HepG2 (cell line): ENCODE measurements at regions not wholly inside any gene's neighbourhood (a gene's known extent, or its start where the extent isn't known, plus 50 kb on each side); places are given as distances from the start of the nearest gene placed in this dataset.

ENCODE experiments used
- ATAC-seq: fragments of 200-7000 bp; cut with Tn5 transposase; 3 replicates; pipeline ENCODE4 v1.9.1; 2020; ENCODE audit warnings: mild to moderate bottlenecking, moderate library complexity
- BruUV-seq: library from RNA; stranded (reverse); fragments of 400-500 nt; replicated peaks from 2 replicates; lab custom pipeline; 2021; lab: Mats Ljungman, UMichigan
- CTCF ChIA-PET: fragments of 300-600 bp; formaldehyde crosslinking; extraction: SDS; loops from one replicate; lab custom pipeline; 2021; ENCODE audit warnings: low total read pairs, inconsistent platforms, low intra/inter-chr PET ratio; lab: Yijun Ruan, JAX
- POLR2A ChIA-PET: fragments of 350-600 bp; sonication (Branson Sonifier 250); formaldehyde crosslinking; loops from one replicate; lab custom pipeline; 2020; ENCODE audit warnings: antibody characterized with exemption, inconsistent platforms; lab: Yijun Ruan, JAX
- DNase-seq: peaks from one replicate; pipeline ENCODE4 v3.0.0-alpha.2; 2015; ENCODE audit warnings: low spot score
- FAIRE-seq: peaks from 3 replicates; lab custom pipeline; 2011; peaks lifted over from hg19 to GRCh38; lab: Jason Lieb, UNC
- H2AFZ ChIP-seq: one replicate; pipeline ENCODE4 v1.6.1; 2011; ENCODE audit warnings: low read length, inconsistent platforms
- H3K27ac ChIP-seq: fragments of 300-600 bp; 3 replicates; pipeline ENCODE4 v1.8.0; 2011; ENCODE audit warnings: mixed run types, mild to moderate bottlenecking, mixed read lengths, low read length, inconsistent platforms; ENCODE audit not compliant: insufficient read depth; ENCODE audit errors: extremely low read length
- H3K27me3 ChIP-seq, 2 experiments: fragments of 200-600 bp in 1 of 2; 2 replicates in 1 of 2; 3 replicates in 1 of 2; pipeline versions ENCODE4 v1.6.0 to v1.8.0; 2011; ENCODE audit warnings: low read length in 2 of 2, mild to moderate bottlenecking in 2 of 2, moderate library complexity in 2 of 2, inconsistent platforms in 1 of 2; ENCODE audit not compliant: insufficient read depth in 2 of 2, control insufficient read depth in 1 of 2
- H3K36me3 ChIP-seq, 2 experiments: fragments of 200-600 bp in 1 of 2; replicated peaks in 1 of 2; 2 replicates in 1 of 2; 3 replicates in 1 of 2; pipeline versions ENCODE4 v1.5.1 to v1.8.0; 2011; ENCODE audit warnings: low read length in 2 of 2, inconsistent platforms in 1 of 2; ENCODE audit not compliant: insufficient read depth in 2 of 2, control insufficient read depth in 1 of 2
- H3K4me1 ChIP-seq: 2 replicates; pipeline ENCODE4 v1.5.1; 2012; ENCODE audit warnings: low read length, inconsistent platforms; ENCODE audit not compliant: insufficient read depth
- H3K4me2 ChIP-seq: 2 replicates; pipeline ENCODE4 v1.6.0; 2011; ENCODE audit warnings: low read depth, low read length, inconsistent platforms
- H3K4me3 ChIP-seq, 3 experiments: fragments of 200-600 bp in 1 of 3; sonication (generic), shearing (Covaris generic) in 1 of 3; replicated peaks in 1 of 3; 2 replicates each; pipeline ENCODE4 v1.5.1; 2011 to 2016; ENCODE audit warnings: low read length in 3 of 3, inconsistent platforms in 2 of 3, low read depth in 2 of 3, mild to moderate bottlenecking in 2 of 3, control low read depth in 1 of 3, mixed read lengths in 1 of 3; ENCODE audit not compliant: insufficient read depth in 1 of 3
- H3K79me2 ChIP-seq: one replicate; pipeline ENCODE4 v1.6.1; 2011; ENCODE audit warnings: low read length, inconsistent platforms; ENCODE audit not compliant: insufficient read depth
- H3K9ac ChIP-seq: 2 replicates; pipeline ENCODE4 v1.6.0; 2011; ENCODE audit warnings: mild to moderate bottlenecking, low read depth, low read length, inconsistent platforms; ENCODE audit not compliant: insufficient read depth
- H3K9me3 ChIP-seq: 2 replicates; pipeline ENCODE4 v1.5.1; 2012; ENCODE audit warnings: mild to moderate bottlenecking, low read length
- H4K20me1 ChIP-seq: 2 replicates; pipeline ENCODE4 v1.6.0; 2011; ENCODE audit warnings: inconsistent platforms, mild to moderate bottlenecking, low read length, moderate library complexity; ENCODE audit not compliant: insufficient read depth
- GTF2F1 ChIP-seq: fragments of 150-350 bp; IDR thresholded peaks from 2 replicates; pipeline ENCODE4 v1.6.1; 2014; ENCODE audit warnings: low read length
- IRF2 ChIP-seq: IDR thresholded peaks from 2 replicates; pipeline ENCODE4 v1.6.1; 2018; ENCODE audit warnings: missing genetic modification reagents, missing compliant biosample characterization
- JDP2 ChIP-seq: sonication (generic); formaldehyde crosslinking; IDR thresholded peaks from 2 replicates; pipeline ENCODE4 v1.8.1; 2022; ENCODE audit warnings: missing genetic modification reagents, borderline replicate concordance
- MTA3 ChIP-seq: sonication (generic); formaldehyde crosslinking; IDR thresholded peaks from 2 replicates; pipeline ENCODE4 v1.4.0; 2020; ENCODE audit warnings: missing genetic modification reagents
- MZF1 ChIP-seq: sonication (generic); formaldehyde crosslinking; IDR thresholded peaks from 2 replicates; pipeline ENCODE4 v1.8.1; 2023; ENCODE audit warnings: mild to moderate bottlenecking, missing genetic modification reagents, borderline replicate concordance
- REST ChIP-seq, 2 experiments: IDR thresholded peaks; 2 replicates each; pipeline ENCODE4 v1.6.1; 2011 to 2012; ENCODE audit warnings: low read length in 2 of 2, borderline replicate concordance in 1 of 2, low read depth in 1 of 2, mild to moderate bottlenecking in 1 of 2, moderate library complexity in 1 of 2
- SMARCE1 ChIP-seq: fragments of 450-650 bp; IDR thresholded peaks from 2 replicates; pipeline ENCODE4 v1.6.1; 2017; ENCODE audit warnings: borderline replicate concordance
- ZIK1 ChIP-seq: sonication (generic); formaldehyde crosslinking; IDR thresholded peaks from 2 replicates; pipeline ENCODE4 v1.5.0; 2020; ENCODE audit warnings: mild to moderate bottlenecking, low read depth, missing genetic modification reagents, borderline replicate concordance
- ZNF776 ChIP-seq: sonication (generic); formaldehyde crosslinking; IDR thresholded peaks from 2 replicates; pipeline ENCODE4 v1.4.0; 2020; ENCODE audit warnings: mild to moderate bottlenecking, missing genetic modification reagents
- WGBS: methylation state at CpG from one replicate; pipeline ENCODE4 v1.1.6; 2017; ENCODE audit warnings: low lambda C conversion rate; 5-methylcytosine and 5-hydroxymethylcytosine counted together
- in situ Hi-C: cut with HindIII; loops from 2 replicates; pipeline ENCODE4 v1.10.0; 2017; ENCODE audit warnings: low pct_unique_long_range_greater_than_20kb; ENCODE audit not compliant: extremely low pct_ligation_motif_present
- intact Hi-C: fragments of 100-400 bp; cut with micrococcal nuclease; formaldehyde crosslinking; loops from one replicate; pipeline ENCODE4 v1.10.0; 2022; ENCODE audit not compliant: unreplicated experiment
- TF ChIP-seq, protein P1 (sequence below), 2 experiments: sonication (generic) in 1 of 2; formaldehyde crosslinking in 1 of 2; IDR thresholded peaks; 2 replicates each; pipeline versions ENCODE4 v1.5.1 to v1.6.1; 2011 to 2020; ENCODE audit warnings: borderline replicate concordance in 1 of 2, low read depth in 1 of 2, low read length in 1 of 2, mild to moderate bottlenecking in 1 of 2, missing genetic modification reagents in 1 of 2, moderate library complexity in 1 of 2
- TF ChIP-seq, protein P2 (sequence below), 2 experiments: fragments of 450-650 bp in 1 of 2; sonication (generic) in 1 of 2; formaldehyde crosslinking; IDR thresholded peaks; 2 replicates each; pipeline versions ENCODE4 v1.5.0 to v1.8.0; 2020 to 2022; ENCODE audit warnings: mild to moderate bottlenecking in 1 of 2, missing genetic modification reagents in 1 of 2
- TF ChIP-seq, protein P3 (sequence below): sonication (generic); formaldehyde crosslinking; IDR thresholded peaks from 2 replicates; pipeline ENCODE4 v1.4.0; 2020; ENCODE audit warnings: missing genetic modification reagents

- Histone ChIP-seq H3K79me2 (no peaks in the 10 kb centered on the region), H3K36me3 (no peaks in the 10 kb centered on the region), H3K4me2 (no peak overlapping the region), H4K20me1 (no peaks in the 10 kb centered on the region), H3K4me3 (no peak overlapping the region), H3K27ac (no peak overlapping the region), H3K27me3 (no peaks in the 10 kb centered on the region), H3K4me1 (no peaks in the 10 kb centered on the region), H3K9ac (no peak overlapping the region), H3K9me3 (peaks cover 58% of the 10 kb centered on the region), H2AFZ (no peak overlapping the region)
- DNase-seq (no peak), FAIRE-seq (no peak), ATAC-seq (no peak)
- intact Hi-C loops (no loop called here), in situ Hi-C loops (no loop called here)
- POLR2A ChIA-PET = no interaction called here
- 8% methylated on average over 1 of the region's 1 CpG for WGBS
- CTCF ChIA-PET = no interaction called here
- BruUV-seq = no TSS peak
- TF ChIP-seq GTF2F1 (no peak), MTA3 (CRISPR knock-in tag) (no peak), ZNF776 (CRISPR knock-in tag) (no peak), ZIK1 (CRISPR knock-in tag) (no peak), REST (IDR thresholded peaks at IDR 0.05; ENCODE audit: borderline replicate concordance in 1 of 2, low read depth in 1 of 2, low read length in 2 of 2) (no peak), SMARCE1 (no peak), JDP2 (no peak), IRF2 (CRISPR knock-in tag) (no peak), MZF1 (no peak)
- TF ChIP-seq, protein P1, sequence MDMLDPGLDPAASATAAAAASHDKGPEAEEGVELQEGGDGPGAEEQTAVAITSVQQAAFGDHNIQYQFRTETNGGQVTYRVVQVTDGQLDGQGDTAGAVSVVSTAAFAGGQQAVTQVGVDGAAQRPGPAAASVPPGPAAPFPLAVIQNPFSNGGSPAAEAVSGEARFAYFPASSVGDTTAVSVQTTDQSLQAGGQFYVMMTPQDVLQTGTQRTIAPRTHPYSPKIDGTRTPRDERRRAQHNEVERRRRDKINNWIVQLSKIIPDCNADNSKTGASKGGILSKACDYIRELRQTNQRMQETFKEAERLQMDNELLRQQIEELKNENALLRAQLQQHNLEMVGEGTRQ (IDR thresholded peaks at IDR 0.05; ENCODE audit: low read depth, low read length) = no peak
- TF ChIP-seq, protein P1 (CRISPR knock-in tag; IDR thresholded peaks at IDR 0.05; ENCODE audit: borderline replicate concordance) = no peak
- TF ChIP-seq, protein P2, sequence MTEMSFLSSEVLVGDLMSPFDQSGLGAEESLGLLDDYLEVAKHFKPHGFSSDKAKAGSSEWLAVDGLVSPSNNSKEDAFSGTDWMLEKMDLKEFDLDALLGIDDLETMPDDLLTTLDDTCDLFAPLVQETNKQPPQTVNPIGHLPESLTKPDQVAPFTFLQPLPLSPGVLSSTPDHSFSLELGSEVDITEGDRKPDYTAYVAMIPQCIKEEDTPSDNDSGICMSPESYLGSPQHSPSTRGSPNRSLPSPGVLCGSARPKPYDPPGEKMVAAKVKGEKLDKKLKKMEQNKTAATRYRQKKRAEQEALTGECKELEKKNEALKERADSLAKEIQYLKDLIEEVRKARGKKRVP (CRISPR knock-in tag; IDR thresholded peaks at IDR 0.05) = no peak
- TF ChIP-seq, protein P3, sequence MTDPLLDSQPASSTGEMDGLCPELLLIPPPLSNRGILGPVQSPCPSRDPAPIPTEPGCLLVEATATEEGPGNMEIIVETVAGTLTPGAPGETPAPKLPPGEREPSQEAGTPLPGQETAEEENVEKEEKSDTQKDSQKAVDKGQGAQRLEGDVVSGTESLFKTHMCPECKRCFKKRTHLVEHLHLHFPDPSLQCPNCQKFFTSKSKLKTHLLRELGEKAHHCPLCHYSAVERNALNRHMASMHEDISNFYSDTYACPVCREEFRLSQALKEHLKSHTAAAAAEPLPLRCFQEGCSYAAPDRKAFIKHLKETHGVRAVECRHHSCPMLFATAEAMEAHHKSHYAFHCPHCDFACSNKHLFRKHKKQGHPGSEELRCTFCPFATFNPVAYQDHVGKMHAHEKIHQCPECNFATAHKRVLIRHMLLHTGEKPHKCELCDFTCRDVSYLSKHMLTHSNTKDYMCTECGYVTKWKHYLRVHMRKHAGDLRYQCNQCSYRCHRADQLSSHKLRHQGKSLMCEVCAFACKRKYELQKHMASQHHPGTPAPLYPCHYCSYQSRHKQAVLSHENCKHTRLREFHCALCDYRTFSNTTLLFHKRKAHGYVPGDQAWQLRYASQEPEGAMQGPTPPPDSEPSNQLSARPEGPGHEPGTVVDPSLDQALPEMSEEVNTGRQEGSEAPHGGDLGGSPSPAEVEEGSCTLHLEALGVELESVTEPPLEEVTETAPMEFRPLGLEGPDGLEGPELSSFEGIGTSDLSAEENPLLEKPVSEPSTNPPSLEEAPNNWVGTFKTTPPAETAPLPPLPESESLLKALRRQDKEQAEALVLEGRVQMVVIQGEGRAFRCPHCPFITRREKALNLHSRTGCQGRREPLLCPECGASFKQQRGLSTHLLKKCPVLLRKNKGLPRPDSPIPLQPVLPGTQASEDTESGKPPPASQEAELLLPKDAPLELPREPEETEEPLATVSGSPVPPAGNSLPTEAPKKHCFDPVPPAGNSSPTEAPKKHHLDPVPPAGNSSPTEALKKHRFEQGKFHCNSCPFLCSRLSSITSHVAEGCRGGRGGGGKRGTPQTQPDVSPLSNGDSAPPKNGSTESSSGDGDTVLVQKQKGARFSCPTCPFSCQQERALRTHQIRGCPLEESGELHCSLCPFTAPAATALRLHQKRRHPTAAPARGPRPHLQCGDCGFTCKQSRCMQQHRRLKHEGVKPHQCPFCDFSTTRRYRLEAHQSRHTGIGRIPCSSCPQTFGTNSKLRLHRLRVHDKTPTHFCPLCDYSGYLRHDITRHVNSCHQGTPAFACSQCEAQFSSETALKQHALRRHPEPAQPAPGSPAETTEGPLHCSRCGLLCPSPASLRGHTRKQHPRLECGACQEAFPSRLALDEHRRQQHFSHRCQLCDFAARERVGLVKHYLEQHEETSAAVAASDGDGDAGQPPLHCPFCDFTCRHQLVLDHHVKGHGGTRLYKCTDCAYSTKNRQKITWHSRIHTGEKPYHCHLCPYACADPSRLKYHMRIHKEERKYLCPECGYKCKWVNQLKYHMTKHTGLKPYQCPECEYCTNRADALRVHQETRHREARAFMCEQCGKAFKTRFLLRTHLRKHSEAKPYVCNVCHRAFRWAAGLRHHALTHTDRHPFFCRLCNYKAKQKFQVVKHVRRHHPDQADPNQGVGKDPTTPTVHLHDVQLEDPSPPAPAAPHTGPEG (CRISPR knock-in tag) = no peak
Observed at GRCh38 chr13:107969546-107969945, 245.8 kb downstream of the LIG4 start.
